Erythroblast (primary cell): ENCODE measurements at regions not wholly inside any gene's neighbourhood (a gene's known extent, or its start where the extent isn't known, plus 50 kb on each side); places are given as distances from the start of the nearest gene placed in this dataset.

Experiments
- GATA1 ChIP-seq: IDR thresholded peaks from 2 replicates; pipeline ENCODE4 v1.6.1; 2011; ENCODE audit warnings: low read depth, mild to moderate bottlenecking, control low read depth, low read length, moderate library complexity
- POLR2A ChIP-seq: IDR thresholded peaks from 2 replicates; pipeline ENCODE4 v1.6.1; 2011; ENCODE audit warnings: mild to moderate bottlenecking, low read length

- TF ChIP-seq POLR2A (no peak), GATA1 (no peak)
Measured at GRCh38 chr2:203650860-203651613, 55.4 kb upstream of the CD28 start.
